ENCODE measurements at regions not wholly inside any gene's neighbourhood (a gene's known extent, or its start where the extent isn't known, plus 50 kb on each side); places are given as distances from the start of the nearest gene placed in this dataset.

DNA sequence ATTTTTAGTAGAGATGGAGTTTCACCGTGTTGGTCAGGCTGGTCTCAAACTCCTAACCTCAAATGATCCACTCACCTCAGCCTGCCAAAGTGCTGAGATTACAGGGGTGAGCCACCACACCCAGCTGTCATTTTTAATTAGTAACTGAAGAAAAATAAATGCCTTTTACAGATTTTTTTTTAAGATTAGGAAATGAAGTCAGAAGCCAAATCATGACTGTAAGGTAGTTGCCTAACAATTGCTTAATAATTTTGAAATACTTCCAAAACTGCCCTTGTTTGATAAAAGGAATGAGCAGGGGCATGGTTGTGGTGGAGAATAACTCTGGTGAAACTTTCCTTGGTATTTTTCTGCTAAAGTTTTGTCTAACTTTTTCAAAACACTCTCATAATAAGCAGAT lies 98.9 kb upstream of the SLC5A12 start:
- Histone ChIP-seq H3K4me1 (ENCODE audit: insufficient read depth, low read length, severe bottlenecking) (no peaks in the 10 kb centered on the region), H2AFZ (ENCODE audit: low read length) (no peak overlapping the region), H3K4me3 (ENCODE audit: low read depth, low read length, poor library complexity, severe bottlenecking) (no peak overlapping the region), H3K9ac (ENCODE audit: low read length) (no peak overlapping the region), H3K27me3 (ENCODE audit: insufficient read depth, low read length) (no peaks in the 10 kb centered on the region), H3K9me3 (ENCODE audit: low read length) (peaks cover 19% of the 10 kb centered on the region), H3K27ac (ENCODE audit: low read depth, low read length, poor library complexity, severe bottlenecking) (no peak overlapping the region), H3K9me2 (ENCODE audit: low read depth, low read length) (no peaks in the 10 kb centered on the region), H3K36me3 (ENCODE audit: insufficient read depth, low read length) (no peaks in the 10 kb centered on the region; the same call in 1 of the 2 replicates), H3F3A (ENCODE audit: insufficient read depth, low read length) (no peaks in the 10 kb centered on the region), H3K79me2 (ENCODE audit: insufficient read depth, low read length) (no peaks in the 10 kb centered on the region), H3K4me2 (ENCODE audit: low read length) (no peak overlapping the region), H4K20me1 (ENCODE audit: insufficient read depth, low read length) (no peaks in the 10 kb centered on the region)
- TF ChIP-seq, protein P1, sequence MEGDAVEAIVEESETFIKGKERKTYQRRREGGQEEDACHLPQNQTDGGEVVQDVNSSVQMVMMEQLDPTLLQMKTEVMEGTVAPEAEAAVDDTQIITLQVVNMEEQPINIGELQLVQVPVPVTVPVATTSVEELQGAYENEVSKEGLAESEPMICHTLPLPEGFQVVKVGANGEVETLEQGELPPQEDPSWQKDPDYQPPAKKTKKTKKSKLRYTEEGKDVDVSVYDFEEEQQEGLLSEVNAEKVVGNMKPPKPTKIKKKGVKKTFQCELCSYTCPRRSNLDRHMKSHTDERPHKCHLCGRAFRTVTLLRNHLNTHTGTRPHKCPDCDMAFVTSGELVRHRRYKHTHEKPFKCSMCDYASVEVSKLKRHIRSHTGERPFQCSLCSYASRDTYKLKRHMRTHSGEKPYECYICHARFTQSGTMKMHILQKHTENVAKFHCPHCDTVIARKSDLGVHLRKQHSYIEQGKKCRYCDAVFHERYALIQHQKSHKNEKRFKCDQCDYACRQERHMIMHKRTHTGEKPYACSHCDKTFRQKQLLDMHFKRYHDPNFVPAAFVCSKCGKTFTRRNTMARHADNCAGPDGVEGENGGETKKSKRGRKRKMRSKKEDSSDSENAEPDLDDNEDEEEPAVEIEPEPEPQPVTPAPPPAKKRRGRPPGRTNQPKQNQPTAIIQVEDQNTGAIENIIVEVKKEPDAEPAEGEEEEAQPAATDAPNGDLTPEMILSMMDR (IDR thresholded peaks at IDR 0.05; ENCODE audit: low read length) = no peak
- TF ChIP-seq EZH2 (IDR thresholded peaks at IDR 0.05; ENCODE audit: borderline replicate concordance, low read length) = no peak

DNA sequence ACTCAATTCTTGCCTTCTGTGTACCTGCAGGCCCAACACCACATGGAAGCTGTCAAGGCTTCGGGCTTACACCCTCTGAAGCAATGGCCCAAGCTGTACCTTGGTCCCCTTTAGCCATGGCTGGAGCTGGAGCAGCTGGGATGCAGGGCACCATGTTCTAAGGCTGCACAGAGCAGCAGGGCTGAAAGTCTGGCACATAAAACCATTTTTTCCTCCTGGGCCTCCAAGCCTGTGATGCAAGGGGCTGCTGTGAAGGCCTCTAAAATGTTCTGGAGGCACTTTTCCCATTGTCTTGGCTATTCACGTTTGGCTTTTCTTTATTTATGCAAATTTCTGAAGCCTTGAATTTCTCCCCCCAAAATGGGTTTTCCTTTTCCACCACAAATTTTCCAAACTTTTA lies 102.1 kb upstream of the SLC5A12 start:
- H3K27ac ChIP-seq (ENCODE audit: low read depth, low read length, poor library complexity, severe bottlenecking) = no peak overlapping the region
- no peak overlapping the region for H3K9ac ChIP-seq (ENCODE audit: low read length)
- H3K4me3 ChIP-seq (ENCODE audit: low read depth, low read length, poor library complexity, severe bottlenecking) = no peak overlapping the region
- no peak overlapping the region for H2AFZ ChIP-seq (ENCODE audit: low read length)
- no peak for TF ChIP-seq EZH2 (IDR thresholded peaks at IDR 0.05; ENCODE audit: borderline replicate concordance, low read length)
- TF ChIP-seq, protein P1 (IDR thresholded peaks at IDR 0.05; ENCODE audit: low read length) = no peak
- H3K4me1 ChIP-seq (ENCODE audit: insufficient read depth, low read length, severe bottlenecking) = peaks cover 7% of the 10 kb centered on the region
- H3K9me3 ChIP-seq (ENCODE audit: low read length) = peaks cover 23% of the 10 kb centered on the region
- H3K4me2 ChIP-seq (ENCODE audit: low read length) = no peak overlapping the region
- no peaks in the 10 kb centered on the region for H3K27me3 ChIP-seq (ENCODE audit: insufficient read depth, low read length)
- H3F3A ChIP-seq (ENCODE audit: insufficient read depth, low read length) = no peaks in the 10 kb centered on the region
- no peaks in the 10 kb centered on the region; the same call in 1 of the 2 replicates for H3K36me3 ChIP-seq (ENCODE audit: insufficient read depth, low read length)
- H4K20me1 ChIP-seq (ENCODE audit: insufficient read depth, low read length) = no peaks in the 10 kb centered on the region
- H3K79me2 ChIP-seq (ENCODE audit: insufficient read depth, low read length) = no peaks in the 10 kb centered on the region
- H3K9me2 ChIP-seq (ENCODE audit: low read depth, low read length) = no peaks in the 10 kb centered on the region

DNA sequence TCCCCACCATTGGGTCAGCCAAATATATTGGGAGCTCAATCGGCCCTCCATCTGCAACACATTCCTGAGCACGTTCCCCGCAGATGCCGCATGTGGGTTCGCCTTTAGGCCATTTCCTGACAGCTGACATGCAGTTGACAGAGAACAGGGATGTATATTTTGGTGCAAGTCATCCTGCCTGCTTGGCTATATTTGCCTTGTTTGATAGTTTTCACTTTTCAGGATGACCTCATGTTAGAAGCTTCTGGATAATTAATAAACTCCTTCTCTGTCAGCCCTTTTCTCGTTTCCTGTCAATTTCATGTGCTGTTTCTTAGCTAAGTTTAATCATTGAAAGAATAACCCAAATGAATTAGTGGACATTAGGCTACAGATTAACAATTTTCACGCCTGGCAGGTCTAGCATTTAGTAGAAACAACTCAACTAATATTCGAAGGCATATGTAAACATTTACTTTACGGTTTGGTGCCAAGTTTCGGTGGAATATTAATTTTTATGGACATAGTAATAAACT lies 105.8 kb upstream of the SLC5A12 start:
- Histone ChIP-seq H3F3A (ENCODE audit: insufficient read depth, low read length) (no peaks in the 10 kb centered on the region), H3K9me2 (ENCODE audit: low read depth, low read length) (no peaks in the 10 kb centered on the region), H3K79me2 (ENCODE audit: insufficient read depth, low read length) (no peaks in the 10 kb centered on the region), H2AFZ (ENCODE audit: low read length) (peak overlapping the region; percentile 86; the same call in 1 of the 2 replicates), H3K27ac (ENCODE audit: low read depth, low read length, poor library complexity, severe bottlenecking) (no peak overlapping the region), H3K36me3 (ENCODE audit: insufficient read depth, low read length) (no peaks in the 10 kb centered on the region; the same call in 1 of the 2 replicates), H3K27me3 (ENCODE audit: insufficient read depth, low read length) (no peaks in the 10 kb centered on the region), H3K4me1 (ENCODE audit: insufficient read depth, low read length, severe bottlenecking) (peaks cover 32% of the 10 kb centered on the region), H4K20me1 (ENCODE audit: insufficient read depth, low read length) (no peaks in the 10 kb centered on the region), H3K9ac (ENCODE audit: low read length) (no peak overlapping the region), H3K9me3 (ENCODE audit: low read length) (peaks cover 23% of the 10 kb centered on the region), H3K4me3 (ENCODE audit: low read depth, low read length, poor library complexity, severe bottlenecking) (no peak overlapping the region), H3K4me2 (ENCODE audit: low read length) (no peak overlapping the region)
- TF ChIP-seq, protein P1 (IDR thresholded peaks at IDR 0.05; ENCODE audit: low read length) = no peak
- no peak for TF ChIP-seq EZH2 (IDR thresholded peaks at IDR 0.05; ENCODE audit: borderline replicate concordance, low read length)
